ENCODE measurements at regions not wholly inside any gene's neighbourhood (a gene's known extent, or its start where the extent isn't known, plus 50 kb on each side); places are given as distances from the start of the nearest gene placed in this dataset.

- Histone ChIP-seq H3K4me1 (replicated peaks in 1 of 2) (no peaks in the 10 kb centered on the region), H3K36me3 (replicated peaks in 1 of 2) (no peaks in the 10 kb centered on the region), H3K27ac (no peak overlapping the region), H3K9me3 (replicated peaks in 1 of 3) (no peaks in the 10 kb centered on the region), H3K27me3 (no peaks in the 10 kb centered on the region), H3K4me3 (no peak overlapping the region)
- no peak for TF ChIP-seq POLR2A (IDR thresholded peaks at IDR 0.05)
- intact Hi-C loops (cut with DNase I) = no loop called here
- no peak for DNase-seq
- WGBS, 4 donors = 38 to 82% (median 68%) methylated on average over 1 of the region's 1 CpG
Measured at GRCh38 chr14:55921511-55921910, 196.7 kb upstream of the PELI2 start.

- Histone ChIP-seq H3K27ac (no peak overlapping the region), H3K9me3 (replicated peaks in 1 of 3) (no peaks in the 10 kb centered on the region), H3K27me3 (no peaks in the 10 kb centered on the region), H3K4me1 (replicated peaks in 1 of 2) (no peaks in the 10 kb centered on the region), H3K4me3 (no peak overlapping the region), H3K36me3 (replicated peaks in 1 of 2) (no peaks in the 10 kb centered on the region)
- WGBS, 4 donors = 22 to 47% (median 37%) methylated on average over 6 of the region's 6 CpGs
- intact Hi-C loops (cut with DNase I) = no loop called here
- TF ChIP-seq POLR2A (IDR thresholded peaks at IDR 0.05) = no peak
- TF ChIP-seq CTCF (IDR thresholded peaks at IDR 0.05) = no peak
- peak in 6 of 7 donors; percentile 28 to 73 (median 54) for DNase-seq
Measured at GRCh38 chr14:55926007-55926406, 192.2 kb upstream of the PELI2 start.

GRCh38 chr14:55927028-55927427, 191.2 kb upstream of the PELI2 start:
- WGBS, 4 donors = 55 to 83% (median 73%) methylated on average over 2 of the region's 2 CpGs
- no peaks in the 10 kb centered on the region for H3K9me3 ChIP-seq (replicated peaks in 1 of 3)
- no peaks in the 10 kb centered on the region for H3K36me3 ChIP-seq (replicated peaks in 1 of 2)
- TF ChIP-seq CTCF (IDR thresholded peaks at IDR 0.05) = no peak
- no peak for TF ChIP-seq POLR2A (IDR thresholded peaks at IDR 0.05)
- no peak overlapping the region for H3K4me3 ChIP-seq
- no peak overlapping the region for H3K27ac ChIP-seq
- intact Hi-C loops (cut with DNase I) = no loop called here
- H3K4me1 ChIP-seq (replicated peaks in 1 of 2) = no peaks in the 10 kb centered on the region
- no peak for DNase-seq
- no peaks in the 10 kb centered on the region for H3K27me3 ChIP-seq

DNA sequence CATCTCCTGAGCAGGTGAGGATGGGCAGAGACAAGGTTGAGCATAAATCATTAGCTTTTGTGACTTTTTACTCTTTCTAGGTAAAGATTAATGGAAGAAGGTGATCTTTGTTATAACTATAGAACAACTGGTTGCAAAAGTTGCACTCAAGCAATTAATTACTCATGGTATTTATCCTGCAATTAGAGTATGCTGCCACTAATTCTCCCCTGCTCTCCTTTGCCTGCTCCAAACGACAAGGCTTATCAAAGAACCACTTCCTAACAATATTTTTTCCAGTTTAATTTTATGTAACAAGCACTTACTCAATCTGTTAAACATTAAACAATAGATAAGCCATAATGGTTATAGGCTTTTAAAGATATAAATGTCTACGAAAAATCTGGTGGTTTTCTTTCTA, 189.9 kb upstream of the PELI2 start:
- Histone ChIP-seq H3K27me3 (no peaks in the 10 kb centered on the region), H3K4me1 (replicated peaks in 1 of 2) (no peaks in the 10 kb centered on the region), H3K36me3 (replicated peaks in 1 of 2) (no peaks in the 10 kb centered on the region), H3K4me3 (no peak overlapping the region), H3K9me3 (replicated peaks in 1 of 3) (no peaks in the 10 kb centered on the region), H3K27ac (no peak overlapping the region)
- no peak for DNase-seq
- TF ChIP-seq CTCF (IDR thresholded peaks at IDR 0.05) = no peak
- TF ChIP-seq POLR2A (IDR thresholded peaks at IDR 0.05) = no peak
- intact Hi-C loops (cut with DNase I) = no loop called here
- 42 to 51% (median 48%) methylated on average over 2 of the region's 2 CpGs for WGBS, 4 donors

GRCh38 chr14:55929136-55929535, 189.1 kb upstream of the PELI2 start:
- TF ChIP-seq POLR2A (IDR thresholded peaks at IDR 0.05) (no peak), CTCF (IDR thresholded peaks at IDR 0.05) (no peak)
- intact Hi-C loops (cut with DNase I) = no loop called here
- H3K27me3 ChIP-seq = no peaks in the 10 kb centered on the region
- H3K4me3 ChIP-seq = no peak overlapping the region
- 65 to 74% (median 69%) methylated on average over 4 of the region's 4 CpGs for WGBS, 4 donors
- no peaks in the 10 kb centered on the region for H3K9me3 ChIP-seq (replicated peaks in 1 of 3)
- H3K36me3 ChIP-seq (replicated peaks in 1 of 2) = no peaks in the 10 kb centered on the region
- H3K27ac ChIP-seq = no peak overlapping the region
- DNase-seq = no peak
- H3K4me1 ChIP-seq (replicated peaks in 1 of 2) = no peaks in the 10 kb centered on the region

Measured in adrenal gland (tissue), 9 donors.